Thyroid gland (tissue), 4 donors: ENCODE measurements at regions not wholly inside any gene's neighbourhood (a gene's known extent, or its start where the extent isn't known, plus 50 kb on each side); places are given as distances from the start of the nearest gene placed in this dataset.

Experiments
- CTCF ChIP-seq, 6 experiments: fragments of 200-600 bp in 3 of 6; fragments of 450-650 bp in 3 of 6; sonication (generic) in 3 of 6; IDR thresholded peaks; one replicate each; pipeline ENCODE4 v1.5.1; 2016 to 2019; ENCODE audit warnings: antibody characterized with exemption in 6 of 6, mild to moderate bottlenecking in 2 of 6, inconsistent platforms in 1 of 6, moderate library complexity in 1 of 6
- POLR2A ChIP-seq, 2 donors: fragments of 450-650 bp; IDR thresholded peaks; one replicate each; pipeline ENCODE4 v1.6.1; 2017; ENCODE audit warnings: antibody characterized with exemption in 2 of 2, mild to moderate bottlenecking in 2 of 2, moderate library complexity in 1 of 2

- no peak for TF ChIP-seq CTCF (IDR thresholded peaks at IDR 0.05)
- TF ChIP-seq POLR2A (IDR thresholded peaks at IDR 0.05) = no peak
Measured at GRCh38 chr2:188142088-188142487, 149.6 kb upstream of the GULP1 start.
